Ectodermal cell (in vitro differentiated cells): ENCODE measurements at regions not wholly inside any gene's neighbourhood (a gene's known extent, or its start where the extent isn't known, plus 50 kb on each side); places are given as distances from the start of the nearest gene placed in this dataset.

ENCODE experiments used
- H3K27ac ChIP-seq: 2 replicates; pipeline ENCODE4 v1.7.0; 2013; ENCODE audit warnings: mild to moderate bottlenecking, low read depth, low read length; ENCODE audit not compliant: insufficient read depth, poor library complexity, severe bottlenecking
- H3K27me3 ChIP-seq: 2 replicates; pipeline ENCODE4 v1.7.0; 2013; ENCODE audit warnings: mild to moderate bottlenecking, low read length; ENCODE audit not compliant: insufficient read depth, control insufficient read depth, poor library complexity, severe bottlenecking
- H3K36me3 ChIP-seq: one replicate; pipeline ENCODE4 v1.7.0; 2013; ENCODE audit warnings: low read length; ENCODE audit not compliant: control insufficient read depth, insufficient read depth
- H3K4me1 ChIP-seq: one replicate; pipeline ENCODE4 v1.7.0; 2013; ENCODE audit warnings: low read length; ENCODE audit not compliant: control insufficient read depth, insufficient read depth
- H3K4me3 ChIP-seq: 2 replicates; pipeline ENCODE4 v1.7.0; 2013; ENCODE audit warnings: low read depth, low read length, control low read depth; ENCODE audit not compliant: insufficient read depth
- H3K9me3 ChIP-seq: 2 replicates; pipeline ENCODE4 v1.7.0; 2013; ENCODE audit warnings: mild to moderate bottlenecking, low read length, moderate library complexity; ENCODE audit not compliant: control insufficient read depth
- WGBS, 2 experiments: methylation state at CpG; one replicate each; pipeline ENCODE4 v1.1.7; 2013; ENCODE audit warnings: missing lambda C conversion rate in 2 of 2; 5-methylcytosine and 5-hydroxymethylcytosine counted together

DNA sequence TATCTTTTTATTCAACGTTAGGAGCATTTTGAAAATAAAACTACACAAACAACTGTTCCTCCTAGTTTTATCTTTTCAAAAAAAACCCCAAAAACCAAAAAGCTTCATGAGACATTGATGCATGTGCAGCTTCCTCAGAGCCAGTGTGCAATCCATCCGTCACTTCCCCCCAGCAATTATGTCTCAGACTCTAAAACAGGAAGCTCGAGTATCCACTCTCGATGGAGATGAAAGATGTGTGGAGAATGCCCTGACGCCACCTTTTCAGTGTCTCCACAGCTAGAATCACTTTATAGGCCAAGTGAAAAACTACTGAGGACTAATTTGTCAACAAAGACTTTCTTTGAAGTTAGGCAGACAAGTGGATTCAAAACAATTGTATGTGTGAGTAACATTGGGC is 408.9 kb upstream of the SMARCA2 start:
- Histone ChIP-seq H3K4me1 (no peaks in the 10 kb centered on the region), H3K27me3 (no peaks in the 10 kb centered on the region), H3K27ac (no peak overlapping the region), H3K9me3 (no peaks in the 10 kb centered on the region), H3K36me3 (no peaks in the 10 kb centered on the region), H3K4me3 (no peak overlapping the region)
- 85 to 91% methylated on average over 5 of the region's 5 CpGs for WGBS, 2 experiments

DNA sequence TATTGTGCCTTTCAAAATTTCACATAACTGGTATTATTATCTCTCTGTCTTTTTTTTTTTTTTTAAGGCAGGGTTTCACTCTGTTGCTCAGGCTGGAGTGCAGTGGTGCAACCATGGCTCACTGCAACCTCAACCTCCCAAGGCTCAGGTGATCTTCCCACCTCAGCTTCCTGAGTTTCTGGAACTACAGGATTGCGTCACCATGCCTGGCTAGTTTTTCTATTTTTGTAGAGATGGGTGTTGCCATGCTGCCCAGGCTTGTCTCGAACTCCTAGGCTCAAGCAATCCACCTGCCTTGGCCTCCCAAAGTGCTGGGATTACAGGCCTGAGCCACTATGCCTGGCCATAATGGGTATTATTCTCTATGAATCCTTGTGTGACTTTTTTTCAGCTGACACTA is 402.3 kb upstream of the SMARCA2 start:
- no peak overlapping the region for H3K27ac ChIP-seq
- H3K4me3 ChIP-seq = no peak overlapping the region
- WGBS, 2 experiments = 88% methylated on average over 2 of the region's 2 CpGs
- H3K27me3 ChIP-seq = no peaks in the 10 kb centered on the region
- no peaks in the 10 kb centered on the region for H3K9me3 ChIP-seq
- H3K36me3 ChIP-seq = no peaks in the 10 kb centered on the region
- H3K4me1 ChIP-seq = no peaks in the 10 kb centered on the region

DNA sequence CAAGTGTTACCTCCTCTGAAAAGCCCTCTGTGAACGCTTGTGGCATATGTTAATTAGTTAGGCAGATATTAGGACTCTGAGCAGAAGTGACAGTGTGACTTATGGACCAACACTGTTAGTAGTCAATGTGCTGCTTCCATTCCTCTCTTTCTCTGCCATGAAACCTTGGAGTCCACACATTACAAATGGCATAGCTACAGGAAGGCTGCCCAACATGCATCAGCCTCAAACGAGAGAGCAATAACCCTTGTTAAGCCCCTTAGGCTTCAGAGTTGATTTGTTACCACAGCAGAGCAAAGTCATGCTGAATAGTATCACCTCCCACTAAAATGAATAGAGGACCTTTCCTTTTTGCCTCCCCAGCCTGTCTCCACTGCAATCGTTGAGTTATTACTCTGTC is 397.7 kb upstream of the SMARCA2 start:
- Histone ChIP-seq H3K27ac (no peak overlapping the region), H3K36me3 (no peaks in the 10 kb centered on the region), H3K4me1 (no peaks in the 10 kb centered on the region), H3K9me3 (no peaks in the 10 kb centered on the region), H3K27me3 (no peaks in the 10 kb centered on the region), H3K4me3 (no peak overlapping the region)
- whole genome bisulfite sequencing, 2 experiments = 88 to 99% methylated on average over 3 of the region's 3 CpGs

DNA sequence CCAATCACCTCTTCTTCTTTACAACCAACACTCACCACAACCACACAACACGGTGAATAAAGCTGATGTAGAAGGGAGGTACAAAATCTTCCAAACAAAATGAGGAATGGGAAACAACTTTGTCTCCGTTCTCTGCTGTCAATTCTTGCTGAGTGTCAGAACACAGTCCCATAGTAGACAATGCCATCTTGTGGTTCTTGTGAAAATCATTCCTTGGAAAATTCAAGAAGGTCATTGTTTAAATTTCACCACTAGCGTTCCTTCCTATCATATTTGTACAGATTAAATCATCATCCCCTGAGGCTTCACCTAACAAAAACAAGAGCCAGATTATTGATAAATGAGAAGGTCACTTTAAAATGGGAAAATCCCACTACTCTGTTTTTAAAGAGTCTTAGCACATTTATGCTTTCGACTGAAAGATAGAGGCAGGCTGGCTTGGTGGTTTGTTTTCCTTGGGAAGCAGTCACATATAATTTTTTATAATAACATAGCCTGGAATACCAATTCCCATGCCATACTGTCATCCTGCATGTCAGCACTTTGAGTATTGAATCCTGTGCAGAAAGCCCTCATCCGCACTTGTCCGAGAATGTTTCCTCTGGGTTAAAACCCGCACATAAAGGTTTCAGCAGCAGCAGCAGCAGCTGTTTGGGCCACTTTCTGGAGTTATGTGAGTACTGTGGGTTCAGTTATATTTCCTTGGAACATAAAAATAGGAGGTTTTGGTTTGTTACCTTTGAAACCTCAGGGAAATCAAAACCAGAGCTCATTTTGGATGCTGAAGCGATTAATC is 395.0 kb upstream of the SMARCA2 start:
- 76 to 83% methylated on average over 7 to 8 of the region's 8 CpGs for WGBS, 2 experiments
- H3K4me1 ChIP-seq = no peaks in the 10 kb centered on the region

DNA sequence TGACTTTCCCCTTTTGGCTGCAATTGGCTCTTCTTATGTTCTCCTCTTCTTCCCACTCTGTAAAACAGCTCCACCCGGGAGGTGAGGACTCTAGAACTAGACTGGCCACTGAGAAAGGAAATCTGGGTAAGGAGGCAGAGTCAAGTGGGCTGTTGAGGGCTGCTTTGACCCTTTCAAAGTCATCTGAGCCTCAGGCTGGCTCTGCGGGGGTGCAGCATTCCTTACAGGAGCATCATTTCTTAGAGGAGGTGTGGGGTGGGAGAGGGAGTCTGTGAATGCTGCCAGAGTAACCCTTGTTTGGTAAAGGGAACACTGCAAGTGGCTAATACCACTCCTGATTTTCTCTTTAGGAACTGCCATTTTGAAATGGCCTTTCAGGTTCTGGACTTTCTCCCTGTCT is 377.7 kb upstream of the SMARCA2 start:
- Histone ChIP-seq H3K9me3 (no peaks in the 10 kb centered on the region), H3K27me3 (no peaks in the 10 kb centered on the region), H3K4me3 (no peak overlapping the region), H3K27ac (no peak overlapping the region), H3K4me1 (no peaks in the 10 kb centered on the region), H3K36me3 (no peaks in the 10 kb centered on the region)
- WGBS, 2 experiments = 85 to 100% methylated on average over 1 to 2 of the region's 2 CpGs

More for the DNA sequence above, 395.0 kb upstream of the SMARCA2 start:
- no peaks in the 10 kb centered on the region for H3K27me3 ChIP-seq
- H3K36me3 ChIP-seq = no peaks in the 10 kb centered on the region
- no peaks in the 10 kb centered on the region for H3K9me3 ChIP-seq
- H3K4me3 ChIP-seq = no peak overlapping the region
- no peak overlapping the region for H3K27ac ChIP-seq

DNA sequence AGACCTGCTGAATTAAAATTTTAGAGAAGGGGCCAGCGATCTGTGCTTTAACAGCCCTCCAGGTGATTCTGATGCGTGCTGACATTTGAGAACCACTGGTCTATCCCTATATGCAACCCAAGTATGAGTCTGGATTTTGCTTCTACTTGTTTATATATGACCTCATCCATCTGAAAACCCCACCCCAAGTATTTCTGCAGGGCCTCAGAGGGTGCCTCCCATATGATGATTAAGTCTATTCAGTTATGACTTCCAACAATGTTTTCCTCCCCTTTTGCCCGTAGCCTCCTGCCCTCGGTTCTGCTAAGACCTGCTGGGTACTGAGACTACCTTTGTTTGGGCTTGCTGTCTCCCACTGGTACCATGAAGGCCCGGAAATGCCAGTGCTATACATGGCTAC is 376.0 kb upstream of the SMARCA2 start:
- H3K4me1 ChIP-seq = no peaks in the 10 kb centered on the region
- no peak overlapping the region for H3K4me3 ChIP-seq
- no peak overlapping the region for H3K27ac ChIP-seq
- no peaks in the 10 kb centered on the region for H3K9me3 ChIP-seq
- 87 to 92% methylated on average over 5 of the region's 5 CpGs for WGBS, 2 experiments
- no peaks in the 10 kb centered on the region for H3K36me3 ChIP-seq
- no peaks in the 10 kb centered on the region for H3K27me3 ChIP-seq

DNA sequence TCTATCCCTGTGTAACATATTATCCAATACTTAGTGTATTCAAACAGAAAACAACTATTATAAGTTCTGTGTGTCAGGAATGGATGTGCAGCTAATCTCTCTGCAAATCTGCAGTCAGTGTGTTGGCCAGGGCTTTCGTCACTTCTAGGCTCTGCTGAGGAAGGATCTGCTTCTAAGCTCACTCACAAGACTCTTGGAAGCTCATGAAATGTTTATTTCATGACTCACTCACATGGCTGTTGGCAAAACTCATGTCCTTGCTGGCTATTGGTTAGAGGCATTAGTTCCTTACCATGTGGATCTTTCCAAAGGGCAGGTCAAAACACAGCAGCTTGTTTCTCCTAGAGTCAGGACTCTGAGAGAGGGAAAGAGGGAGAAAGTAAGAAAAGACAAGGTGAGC is 367.4 kb upstream of the SMARCA2 start:
- H3K27ac ChIP-seq = no peak overlapping the region
- no peaks in the 10 kb centered on the region for H3K27me3 ChIP-seq
- H3K4me1 ChIP-seq = no peaks in the 10 kb centered on the region
- H3K4me3 ChIP-seq = no peak overlapping the region
- 90 to 93% methylated on average over 1 of the region's 1 CpG for WGBS, 2 experiments
- H3K36me3 ChIP-seq = no peaks in the 10 kb centered on the region
- H3K9me3 ChIP-seq = no peaks in the 10 kb centered on the region

DNA sequence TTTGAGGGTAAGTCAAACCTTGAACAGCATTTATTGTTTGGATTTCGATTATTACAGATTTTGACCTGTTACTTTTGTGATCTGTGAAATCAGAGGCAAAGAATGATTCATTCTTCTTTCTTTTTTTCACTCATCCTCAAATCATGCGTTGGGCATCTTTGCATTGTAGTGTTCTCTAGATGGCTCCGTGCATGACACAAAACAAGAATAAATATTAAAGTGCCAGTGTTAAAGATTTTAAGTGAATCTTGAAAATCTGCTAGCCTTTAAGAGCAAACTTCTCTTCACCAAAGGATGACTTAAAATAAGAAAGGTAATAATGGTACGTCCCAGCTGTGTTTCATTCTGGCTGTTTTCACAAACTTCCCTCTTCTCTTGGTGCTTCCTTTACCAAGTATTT is 361.9 kb upstream of the SMARCA2 start:
- H3K36me3 ChIP-seq = no peaks in the 10 kb centered on the region
- no peaks in the 10 kb centered on the region for H3K9me3 ChIP-seq
- H3K27me3 ChIP-seq = no peaks in the 10 kb centered on the region
- no peaks in the 10 kb centered on the region for H3K4me1 ChIP-seq
- WGBS, 2 experiments = 94% methylated on average over 3 to 4 of the region's 4 CpGs
- H3K27ac ChIP-seq = no peak overlapping the region
- no peak overlapping the region for H3K4me3 ChIP-seq

DNA sequence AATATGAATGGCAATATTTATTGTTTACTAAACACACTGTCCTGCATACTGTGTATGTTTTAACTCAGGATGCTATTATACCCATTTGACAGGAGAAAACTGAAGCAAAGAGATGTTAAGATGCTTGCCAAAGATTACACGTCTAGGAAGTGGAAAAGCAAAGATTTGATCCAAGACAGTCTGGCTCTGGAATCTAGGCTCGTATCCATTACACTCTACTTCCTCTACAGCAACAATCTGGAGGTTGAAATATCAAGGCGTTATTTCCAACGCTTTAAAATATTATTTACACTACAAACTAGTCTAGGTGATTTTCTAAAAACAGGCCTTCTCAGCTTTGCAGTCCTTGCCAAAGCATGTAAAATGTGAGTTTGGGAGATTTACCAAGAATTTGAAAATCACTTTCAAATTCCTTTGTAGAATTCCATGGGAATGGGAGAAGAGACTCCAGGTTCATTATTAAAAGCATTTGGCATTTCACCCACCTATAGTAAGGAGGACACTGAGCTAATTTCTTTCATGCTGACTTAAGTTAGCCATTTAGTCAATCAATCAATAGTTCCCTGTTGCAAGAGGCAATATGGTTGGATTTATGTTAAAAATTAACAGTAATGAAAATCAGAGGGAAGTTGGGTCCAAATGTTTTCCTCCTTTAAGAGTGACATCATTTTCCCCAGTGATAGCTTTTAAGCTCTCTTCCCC is 356.3 kb upstream of the SMARCA2 start:
- H3K4me1 ChIP-seq = no peaks in the 10 kb centered on the region
- no peaks in the 10 kb centered on the region for H3K9me3 ChIP-seq
- no peak overlapping the region for H3K27ac ChIP-seq
- no peaks in the 10 kb centered on the region for H3K27me3 ChIP-seq
- 95 to 97% methylated on average over 4 of the region's 4 CpGs for WGBS, 2 experiments
- no peak overlapping the region for H3K4me3 ChIP-seq
- H3K36me3 ChIP-seq = no peaks in the 10 kb centered on the region

DNA sequence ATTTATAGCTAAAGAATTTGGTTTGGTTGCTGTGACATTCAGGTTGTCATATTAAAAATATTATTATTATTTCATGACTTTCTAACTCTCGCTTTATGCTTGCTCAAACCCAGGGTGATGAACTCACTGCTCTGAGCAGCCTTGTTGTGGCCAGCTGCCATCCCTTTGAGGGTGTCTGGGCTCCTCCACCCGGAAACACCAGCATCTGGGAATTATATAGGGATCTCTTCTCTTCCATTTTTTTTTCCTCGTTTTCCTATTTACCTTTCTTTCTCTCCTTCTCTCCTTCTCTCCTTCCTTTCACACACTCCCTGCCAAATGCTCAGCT is 355.8 kb upstream of the SMARCA2 start:
- Histone ChIP-seq H3K9me3 (no peaks in the 10 kb centered on the region), H3K27ac (no peak overlapping the region), H3K4me3 (no peak overlapping the region), H3K4me1 (no peaks in the 10 kb centered on the region), H3K27me3 (no peaks in the 10 kb centered on the region), H3K36me3 (no peaks in the 10 kb centered on the region)
- WGBS, 2 experiments = 87 to 93% methylated on average over 3 of the region's 3 CpGs
